ENCODE measurements at regions not wholly inside any gene's neighbourhood (a gene's known extent, or its start where the extent isn't known, plus 50 kb on each side); places are given as distances from the start of the nearest gene placed in this dataset.

- Histone ChIP-seq H3K4me1 (no peaks in the 10 kb centered on the region), H3K4me3 (no peak overlapping the region), H3K27ac (no peak overlapping the region), H3K36me3 (ENCODE audit: low read depth, missing control alignments) (no peaks in the 10 kb centered on the region), H3K9me3 (no peaks in the 10 kb centered on the region), H3K27me3 (no peaks in the 10 kb centered on the region)
- no peak for DNase-seq
- no peak for TF ChIP-seq CTCF (IDR thresholded peaks at IDR 0.05)
- no peak for TF ChIP-seq POLR2A (IDR thresholded peaks at IDR 0.05)
- intact Hi-C loops (cut with DNase I; ENCODE audit: low total_unique reads): no loop called here
- WGBS, 2 donors: 91 to 93% methylated on average over 5 of the region's 5 CpGs
These were observed 76.8 kb upstream of the NANOS1 start for GRCh38 chr10:118952493-118953295.

DNA sequence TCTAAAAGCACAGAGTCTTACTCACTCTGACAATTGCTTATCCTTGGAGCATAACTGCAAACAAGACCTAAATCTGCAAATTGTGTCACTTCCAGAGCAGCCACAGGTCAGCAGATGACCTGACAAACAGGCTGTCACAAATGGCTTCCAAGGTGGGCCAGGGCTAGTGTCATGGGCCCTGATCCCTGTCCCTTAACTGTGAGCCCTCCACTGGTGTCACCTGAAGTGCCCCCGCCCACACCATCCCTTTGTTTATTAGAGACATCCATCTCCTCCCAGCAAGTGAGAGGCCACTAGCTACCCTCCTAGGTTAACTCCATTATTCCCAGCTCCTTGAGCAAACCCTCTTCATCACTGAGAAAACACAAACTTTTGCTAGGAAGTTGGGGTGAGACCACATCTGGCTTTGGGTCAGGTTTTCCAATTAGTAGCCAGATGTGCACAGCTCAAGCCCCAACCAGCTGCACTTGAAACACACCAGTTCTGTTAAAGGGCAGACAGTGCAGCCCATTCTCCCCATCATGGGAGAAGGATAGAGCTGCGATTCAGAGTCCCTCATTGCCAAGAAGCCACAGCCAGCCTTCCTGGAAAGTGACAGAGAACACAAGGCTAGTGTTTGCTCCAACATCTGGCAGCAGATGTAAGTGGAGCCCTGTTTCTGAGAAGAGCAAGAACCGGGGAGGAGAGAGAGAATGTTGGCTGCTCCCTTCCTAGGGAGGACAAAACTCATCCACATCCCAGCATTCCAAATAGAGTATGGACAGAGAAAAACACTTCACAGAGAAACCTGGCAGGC is 75.7 kb upstream of the NANOS1 start:
- WGBS, 2 donors: 60 to 76% methylated on average over 3 of the region's 3 CpGs
- Histone ChIP-seq H3K4me1 (peaks cover 6% of the 10 kb centered on the region), H3K36me3 (ENCODE audit: low read depth, missing control alignments) (no peaks in the 10 kb centered on the region), H3K4me3 (no peak overlapping the region), H3K27ac (no peak overlapping the region), H3K9me3 (no peaks in the 10 kb centered on the region), H3K27me3 (no peaks in the 10 kb centered on the region)
- intact Hi-C loops (cut with DNase I; ENCODE audit: low total_unique reads): no loop called here
- TF ChIP-seq POLR2A (IDR thresholded peaks at IDR 0.05) (no peak), CTCF (IDR thresholded peaks at IDR 0.05) (no peak)
- peak; percentile 47 for DNase-seq

DNA sequence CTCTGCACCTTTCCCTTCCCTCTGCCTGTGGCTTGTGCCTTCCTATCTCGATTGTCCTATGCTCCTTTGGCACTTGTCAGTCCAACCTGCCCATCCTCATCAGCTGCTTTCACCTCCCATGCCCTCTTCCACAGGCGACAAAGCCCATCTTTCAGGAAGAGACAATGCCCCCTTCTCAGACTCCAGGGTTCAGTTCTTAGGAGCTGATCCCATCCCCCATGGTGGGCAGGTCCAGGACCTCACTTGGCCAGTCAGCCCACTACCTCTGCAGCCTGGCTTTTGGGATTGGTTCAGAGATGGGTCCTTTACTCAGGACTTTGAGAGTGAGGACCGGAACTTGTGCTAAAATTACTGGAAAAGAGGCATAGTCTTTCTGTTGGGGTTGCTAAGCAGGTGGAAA is 74.0 kb upstream of the NANOS1 start:
- H3K4me1 ChIP-seq: peaks cover 23% of the 10 kb centered on the region
- no peak for TF ChIP-seq CTCF (IDR thresholded peaks at IDR 0.05)
- H3K27me3 ChIP-seq: no peaks in the 10 kb centered on the region
- no peaks in the 10 kb centered on the region for H3K9me3 ChIP-seq
- DNase-seq: no peak
- H3K27ac ChIP-seq: no peak overlapping the region
- WGBS, 2 donors: 87% methylated on average over 3 of the region's 3 CpGs
- no peak overlapping the region for H3K4me3 ChIP-seq
- intact Hi-C loops (cut with DNase I; ENCODE audit: low total_unique reads): no loop called here
- H3K36me3 ChIP-seq (ENCODE audit: low read depth, missing control alignments): no peaks in the 10 kb centered on the region

DNA sequence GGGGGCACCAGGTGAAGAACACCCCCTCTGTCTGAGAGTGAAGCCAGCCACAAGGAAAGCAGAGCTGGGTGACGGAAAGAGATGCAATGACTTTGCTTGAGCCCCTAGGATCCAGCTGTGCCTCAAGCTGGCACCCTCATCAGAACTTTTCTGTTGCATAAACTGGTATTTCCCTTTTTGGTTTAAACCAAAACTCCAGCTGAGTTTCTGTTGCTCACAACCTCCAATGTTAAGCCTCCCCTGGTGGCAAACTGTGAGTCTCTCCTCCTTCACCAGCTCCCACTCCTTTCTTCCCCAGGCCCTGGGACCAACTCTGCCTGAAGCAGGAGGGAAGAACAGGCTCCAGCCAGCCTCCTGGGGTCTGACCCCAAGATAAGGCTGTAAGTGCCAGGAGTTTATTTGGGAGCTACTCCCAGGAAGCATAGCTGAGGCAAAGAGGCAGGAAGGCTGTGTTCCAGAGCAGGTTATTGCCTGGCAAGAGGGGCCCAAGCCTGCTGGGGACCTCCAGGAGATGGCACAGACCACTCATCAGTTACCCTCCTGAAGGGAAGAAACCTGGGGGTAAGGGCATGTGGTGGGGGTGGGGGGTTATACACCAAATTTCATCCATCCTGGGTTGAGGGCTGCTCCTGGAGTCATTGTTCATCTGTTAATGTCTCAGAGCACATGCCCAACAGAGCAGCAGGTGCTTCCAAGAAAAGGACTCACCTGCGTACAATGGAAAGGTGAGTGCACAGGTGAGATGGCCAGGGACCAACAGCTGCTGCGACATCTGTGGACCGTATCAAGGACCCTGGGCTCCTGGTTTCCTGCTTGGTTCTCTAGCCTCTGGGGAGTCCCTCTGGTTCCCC is 73.3 kb upstream of the NANOS1 start:
- no peak for DNase-seq
- Histone ChIP-seq H3K27ac (no peak overlapping the region), H3K27me3 (no peaks in the 10 kb centered on the region), H3K4me1 (peaks cover 24% of the 10 kb centered on the region), H3K4me3 (no peak overlapping the region), H3K9me3 (no peaks in the 10 kb centered on the region), H3K36me3 (ENCODE audit: low read depth, missing control alignments) (no peaks in the 10 kb centered on the region)
- intact Hi-C loops (cut with DNase I; ENCODE audit: low total_unique reads): no loop called here
- WGBS, 2 donors: 98 to 100% methylated on average over 2 to 4 of the region's 4 CpGs
- TF ChIP-seq POLR2A (IDR thresholded peaks at IDR 0.05): no peak
- no peak for TF ChIP-seq CTCF (IDR thresholded peaks at IDR 0.05)

Measured in testis (tissue), 2 donors.